ENCODE measurements at regions not wholly inside any gene's neighbourhood (a gene's known extent, or its start where the extent isn't known, plus 50 kb on each side); places are given as distances from the start of the nearest gene placed in this dataset.

GRCh38 chr2:160973991-160974390 is 186.2 kb upstream of the TANK start:
- no peak for ATAC-seq (ENCODE audit: low FRiP score)
- DNase-seq (ENCODE audit: low spot score) = no peak
- TF ChIP-seq CTCF (IDR thresholded peaks at IDR 0.05) = no peak

- TF ChIP-seq CTCF (IDR thresholded peaks at IDR 0.05) = no peak
- no peak for ATAC-seq (ENCODE audit: low FRiP score)
- no peak for DNase-seq (ENCODE audit: low spot score)
These were observed 185.4 kb upstream of the TANK start for GRCh38 chr2:160974803-160975202.

GRCh38 chr2:160976797-160977196 is 183.4 kb upstream of the TANK start:
- TF ChIP-seq CTCF (IDR thresholded peaks at IDR 0.05) = no peak
- ATAC-seq (ENCODE audit: low FRiP score) (no peak), DNase-seq (ENCODE audit: low spot score) (no peak)

- ATAC-seq (ENCODE audit: low FRiP score) (no peak), DNase-seq (ENCODE audit: low spot score) (no peak)
These were observed 182.9 kb upstream of the TANK start for GRCh38 chr2:160977376-160977775.

GRCh38 chr2:160977854-160978253 is 182.4 kb upstream of the TANK start:
- TF ChIP-seq CTCF (IDR thresholded peaks at IDR 0.05) = no peak
- no peak for ATAC-seq (ENCODE audit: low FRiP score)
- DNase-seq (ENCODE audit: low spot score) = no peak

More at GRCh38 chr2:160977376-160977775, 182.9 kb upstream of the TANK start:
- TF ChIP-seq CTCF (IDR thresholded peaks at IDR 0.05) = no peak

DNA sequence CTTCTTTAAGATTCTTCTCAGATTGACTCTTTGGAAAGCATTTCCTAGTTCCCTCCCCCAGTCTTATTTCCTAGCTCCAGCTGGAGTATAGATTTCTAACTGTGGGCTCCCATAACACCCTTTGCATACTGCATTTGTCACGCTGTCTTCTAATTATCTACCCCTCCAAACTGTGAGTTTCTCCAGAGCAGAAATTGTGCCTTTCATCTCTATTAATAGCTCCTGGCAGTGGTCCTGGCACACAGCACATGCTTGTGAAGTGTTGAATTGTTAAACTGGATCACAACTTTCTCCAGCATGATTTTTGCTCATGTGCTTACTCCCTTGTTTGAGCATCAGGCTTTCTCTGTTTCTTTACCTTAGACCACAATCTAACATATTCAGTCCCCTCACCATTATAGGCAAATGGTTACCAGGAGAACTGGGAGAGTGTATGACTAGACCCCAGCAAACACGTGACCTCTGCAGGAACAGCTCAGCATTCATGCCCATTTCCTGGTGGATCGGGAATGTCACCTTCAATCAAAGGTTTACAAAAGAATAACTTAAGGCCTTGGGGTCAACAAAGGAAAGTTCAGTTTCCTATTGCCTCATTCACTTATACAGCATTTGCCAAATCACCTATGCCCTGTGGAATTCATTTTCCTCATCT is 175.7 kb upstream of the TANK start:
- ATAC-seq (ENCODE audit: low FRiP score) (no peak), DNase-seq (ENCODE audit: low spot score) (no peak)
- no peak for TF ChIP-seq CTCF (IDR thresholded peaks at IDR 0.05)

GRCh38 chr2:160989778-160990177 is 170.4 kb upstream of the TANK start:
- no peak for TF ChIP-seq CTCF (IDR thresholded peaks at IDR 0.05)
- DNase-seq (ENCODE audit: low spot score) (no peak), ATAC-seq (ENCODE audit: low FRiP score) (no peak)

All from omental fat pad (tissue), 3 donors.